Subcutaneous abdominal adipose tissue (tissue), 5 donors: ENCODE measurements at regions not wholly inside any gene's neighbourhood (a gene's known extent, or its start where the extent isn't known, plus 50 kb on each side); places are given as distances from the start of the nearest gene placed in this dataset.
"Not testable (repeated sequence)": the region's sequence is repeated elsewhere in the genome, so short reads cannot be mapped to it uniquely, and the experiment has no call there.

Source experiments
- H3K27ac ChIP-seq: one replicate; pipeline ENCODE4 v1.7.0; 2013; ENCODE audit warnings: low read depth, mild to moderate bottlenecking, inconsistent platforms, low read length, moderate library complexity
- H3K27me3 ChIP-seq, 5 donors: one replicate each; pipeline ENCODE4 v1.7.0; 2013; ENCODE audit warnings: low read length in 5 of 5, inconsistent platforms in 1 of 5; ENCODE audit not compliant: control insufficient read depth in 5 of 5, insufficient read depth in 4 of 5
- H3K36me3 ChIP-seq, 5 donors: one replicate each; pipeline ENCODE4 v1.7.0; 2013; ENCODE audit warnings: low read length in 5 of 5; ENCODE audit not compliant: control insufficient read depth in 5 of 5, insufficient read depth in 5 of 5
- H3K4me1 ChIP-seq, 5 donors: one replicate each; pipeline ENCODE4 v1.7.0; 2013; ENCODE audit warnings: low read length in 5 of 5, mild to moderate bottlenecking in 3 of 5, moderate library complexity in 1 of 5; ENCODE audit not compliant: control insufficient read depth in 5 of 5, insufficient read depth in 5 of 5
- H3K4me3 ChIP-seq, 5 donors: one replicate each; pipeline ENCODE4 v1.7.0; 2013; ENCODE audit warnings: low read length in 5 of 5, low read depth in 1 of 5
- H3K9ac ChIP-seq, 5 donors: one replicate each; pipeline ENCODE4 v1.7.0; 2013; ENCODE audit warnings: low read length in 5 of 5, mild to moderate bottlenecking in 4 of 5, moderate library complexity in 3 of 5
- H3K9me3 ChIP-seq, 5 donors: one replicate each; pipeline ENCODE4 v1.7.0; 2013; ENCODE audit warnings: low read length in 5 of 5; ENCODE audit not compliant: control insufficient read depth in 5 of 5
- donor health status: healthy.
- donor health status: healthy.
- donor health status: healthy.
- donor health status: healthy.
- donor health status: healthy.

DNA sequence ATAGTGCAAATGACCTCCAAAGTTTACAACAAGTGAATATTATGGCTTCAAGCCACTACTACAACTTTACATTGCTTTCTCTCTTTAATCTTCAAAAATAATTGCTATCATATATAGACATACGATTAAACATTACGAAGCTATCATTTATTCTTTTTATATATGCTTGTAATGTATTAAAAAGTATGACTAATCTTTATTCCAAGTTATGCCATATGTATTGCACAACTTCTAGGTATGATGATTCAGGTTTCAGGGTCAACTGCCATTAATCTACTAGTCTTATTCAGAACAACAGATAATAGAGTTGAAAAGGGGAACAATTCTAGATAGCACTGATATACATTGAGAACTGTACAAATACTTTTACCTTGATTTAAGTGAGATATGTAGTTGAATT lies 506.2 kb upstream of the TMEFF2 start:
- no peaks in the 10 kb centered on the region for H3K27me3 ChIP-seq
- no peak overlapping the region for H3K9ac ChIP-seq
- H3K27ac ChIP-seq: no peak overlapping the region
- no peaks in the 10 kb centered on the region for H3K9me3 ChIP-seq
- H3K4me1 ChIP-seq: no peaks in the 10 kb centered on the region
- no peaks in the 10 kb centered on the region for H3K36me3 ChIP-seq
- H3K4me3 ChIP-seq: no peak overlapping the region

DNA sequence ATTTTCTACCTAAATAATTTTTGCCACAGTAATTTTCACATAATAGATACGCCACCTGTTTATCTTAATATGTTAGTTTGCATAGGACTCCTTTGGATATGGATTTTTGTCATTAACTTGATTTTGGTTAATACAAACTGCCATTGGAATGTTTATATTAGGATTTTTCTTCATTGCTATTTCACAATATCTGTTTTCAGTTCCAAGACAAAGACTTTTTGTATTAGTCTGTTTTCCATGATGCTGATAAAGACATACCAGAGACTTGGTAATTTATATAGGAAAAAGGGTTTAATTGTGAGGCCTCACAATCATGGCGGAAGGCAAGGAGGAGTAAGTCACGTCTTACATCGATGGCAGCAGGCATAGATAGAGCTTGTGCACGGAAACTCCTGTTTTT lies 503.1 kb upstream of the TMEFF2 start:
- Histone ChIP-seq H3K4me1 (no peaks in the 10 kb centered on the region), H3K4me3 (no peak overlapping the region), H3K9me3 (no peaks in the 10 kb centered on the region), H3K9ac (no peak overlapping the region), H3K27ac (no peak overlapping the region), H3K36me3 (no peaks in the 10 kb centered on the region), H3K27me3 (no peaks in the 10 kb centered on the region)

DNA sequence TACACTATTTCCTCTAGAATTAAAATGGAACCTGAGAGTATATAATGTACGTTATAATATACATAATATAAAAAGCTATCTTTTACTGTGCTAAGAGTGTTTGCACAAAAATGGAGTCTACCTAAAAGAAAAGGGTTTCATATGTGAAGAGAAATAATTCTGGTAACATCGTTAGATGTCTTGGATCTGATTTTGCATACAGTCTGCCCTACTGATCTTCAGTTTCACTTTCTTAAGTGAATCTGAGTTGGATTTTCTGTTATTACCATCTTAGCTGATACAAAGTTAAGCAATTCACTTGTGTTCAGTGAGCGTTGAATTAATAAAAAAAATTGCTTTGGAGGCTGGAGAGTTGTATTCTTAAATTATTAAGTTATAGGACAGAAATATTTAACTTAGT lies 502.1 kb upstream of the TMEFF2 start:
- Histone ChIP-seq H3K27me3 (no peaks in the 10 kb centered on the region), H3K27ac (no peak overlapping the region), H3K9ac (no peak overlapping the region), H3K36me3 (no peaks in the 10 kb centered on the region), H3K4me3 (no peak overlapping the region), H3K9me3 (no peaks in the 10 kb centered on the region), H3K4me1 (no peaks in the 10 kb centered on the region)

DNA sequence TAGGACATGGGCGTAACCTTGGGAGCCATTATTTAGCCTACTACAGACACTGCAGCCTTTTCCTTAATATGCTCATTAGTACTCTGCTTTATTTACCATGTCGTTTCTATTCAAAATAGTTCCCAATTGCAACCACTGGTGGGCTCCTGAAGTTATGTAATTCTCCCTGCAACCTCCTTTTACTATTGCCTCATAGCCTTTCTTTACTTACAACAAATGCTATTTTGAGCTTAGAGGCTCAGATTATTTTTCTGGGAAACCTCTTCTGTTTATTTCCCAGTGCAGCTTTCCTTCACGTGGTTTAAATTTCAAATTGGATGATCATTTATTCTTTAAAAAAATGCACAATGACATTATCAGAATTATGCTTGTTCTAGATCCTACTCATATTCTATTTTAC lies 492.3 kb upstream of the TMEFF2 start:
- no peaks in the 10 kb centered on the region for H3K9me3 ChIP-seq
- no peaks in the 10 kb centered on the region for H3K27me3 ChIP-seq
- no peak overlapping the region for H3K27ac ChIP-seq
- H3K4me1 ChIP-seq: peaks cover 0 to 2% (median 0%) of the 10 kb centered on the region in 5 donors
- no peak overlapping the region for H3K9ac ChIP-seq
- H3K36me3 ChIP-seq: no peaks in the 10 kb centered on the region
- no peak overlapping the region for H3K4me3 ChIP-seq

DNA sequence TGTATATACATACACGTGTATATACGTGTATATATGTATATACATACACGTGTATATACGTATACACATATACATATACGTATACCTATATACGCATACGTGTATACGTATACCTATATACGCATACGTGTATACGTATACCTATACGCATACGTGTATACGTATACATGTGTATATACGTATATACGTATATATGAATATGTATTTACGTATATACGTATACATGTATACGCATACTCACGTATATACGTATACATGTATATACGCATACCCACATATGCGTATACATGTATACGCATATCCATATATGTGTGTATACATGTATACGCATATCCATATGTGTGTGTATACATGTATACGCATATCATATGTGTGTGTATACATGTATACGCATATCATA lies 487.8 kb upstream of the TMEFF2 start:
- not testable (repeated sequence) for H3K36me3 ChIP-seq, H3K4me1 ChIP-seq, H3K4me3 ChIP-seq, H3K9ac ChIP-seq, H3K9me3 ChIP-seq, H3K27me3 ChIP-seq, H3K27ac ChIP-seq

DNA sequence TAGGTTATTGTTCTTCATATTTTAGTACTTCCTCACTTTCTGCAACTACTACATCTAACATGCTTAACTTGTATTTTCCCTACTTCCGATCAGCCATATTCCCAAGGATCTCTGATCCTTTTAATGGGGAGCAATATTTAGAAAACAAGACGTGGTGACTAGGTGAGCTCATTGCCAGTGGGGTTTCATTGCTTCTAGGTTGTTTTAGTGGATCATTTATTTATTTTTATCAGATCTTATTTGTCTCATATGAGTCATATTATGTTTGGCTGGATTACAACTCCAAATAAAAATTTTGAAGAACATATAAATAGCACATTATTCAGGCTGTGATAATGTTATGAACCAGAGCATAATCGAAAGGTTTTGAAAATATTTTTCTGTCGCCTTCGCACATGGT lies 480.9 kb upstream of the TMEFF2 start:
- Histone ChIP-seq H3K4me3 (no peak overlapping the region), H3K9ac (no peak overlapping the region), H3K27me3 (no peaks in the 10 kb centered on the region), H3K9me3 (no peaks in the 10 kb centered on the region), H3K36me3 (no peaks in the 10 kb centered on the region), H3K27ac (no peak overlapping the region), H3K4me1 (no peaks in the 10 kb centered on the region)

DNA sequence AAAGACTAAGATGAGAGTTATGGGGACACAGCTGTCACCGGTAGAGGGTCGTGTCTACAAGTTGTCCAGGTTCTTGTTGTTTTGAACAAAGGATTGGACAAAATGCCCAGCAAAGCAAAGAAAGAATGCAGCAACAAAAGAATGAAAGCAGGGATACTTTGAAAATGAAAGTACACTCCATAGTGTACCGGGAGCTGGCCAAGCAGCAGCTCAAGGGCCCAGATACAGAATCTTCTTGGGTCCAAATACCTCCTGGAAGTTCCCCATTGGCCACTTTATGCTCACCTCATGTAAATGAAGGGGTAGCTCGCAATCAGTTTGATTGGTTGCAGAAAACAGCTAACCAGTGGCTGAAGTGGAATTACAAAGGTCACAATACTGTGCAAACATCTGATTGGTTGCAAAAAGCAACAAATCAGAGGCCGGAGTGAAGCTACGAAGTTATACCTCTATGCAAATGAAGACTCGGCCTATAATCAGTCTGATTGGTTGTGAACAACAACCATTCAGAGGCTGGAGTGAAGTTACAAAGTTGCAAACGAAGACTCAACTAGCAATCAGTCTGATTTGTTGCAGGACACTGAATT lies 474.9 kb upstream of the TMEFF2 start:
- Histone ChIP-seq H3K4me3 (no peak overlapping the region), H3K9ac (no peak overlapping the region), H3K27me3 (no peaks in the 10 kb centered on the region), H3K36me3 (no peaks in the 10 kb centered on the region), H3K27ac (no peak overlapping the region), H3K4me1 (no peaks in the 10 kb centered on the region), H3K9me3 (no peaks in the 10 kb centered on the region)

DNA sequence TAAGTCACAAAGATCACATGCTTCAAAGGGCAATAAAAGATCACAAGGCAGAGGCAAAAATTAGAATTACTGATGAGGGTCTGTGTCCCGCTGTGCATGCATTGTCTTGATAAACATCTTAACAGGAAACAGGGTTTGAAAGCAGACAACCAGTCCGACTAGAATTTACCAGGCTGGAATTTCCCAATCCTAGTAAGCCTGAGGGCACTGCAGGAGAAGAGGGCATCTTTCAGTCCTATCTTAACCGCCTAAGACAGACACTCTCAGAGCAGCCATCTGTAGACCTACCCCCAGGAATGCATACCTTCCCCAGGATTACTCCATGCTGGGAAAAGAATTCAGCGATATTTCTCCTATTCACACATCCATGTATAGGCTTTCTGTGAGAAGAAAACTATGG lies 465.8 kb upstream of the TMEFF2 start:
- H3K4me1 ChIP-seq, H3K36me3 ChIP-seq, H3K9me3 ChIP-seq, H3K27me3 ChIP-seq, H3K4me3 ChIP-seq, H3K9ac ChIP-seq, H3K27ac ChIP-seq: not testable (repeated sequence)

DNA sequence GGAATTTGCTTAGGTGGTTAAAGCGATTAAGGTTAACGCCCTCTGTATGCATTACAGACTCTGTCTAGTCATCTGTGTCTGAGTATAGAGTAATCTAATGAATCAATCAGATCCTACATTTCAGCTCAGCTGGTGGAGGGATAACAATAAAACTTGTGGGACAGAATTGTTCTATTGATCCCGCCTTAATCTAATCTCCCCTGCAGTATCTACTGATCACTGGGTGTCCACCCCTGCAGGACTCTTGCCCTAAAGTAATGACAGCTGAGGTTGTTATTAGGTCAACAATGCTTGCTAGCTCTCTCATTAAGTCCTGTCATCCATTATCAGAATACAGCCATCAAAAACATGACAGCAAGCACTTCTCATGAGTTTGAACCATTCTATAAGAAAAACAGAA lies 462.6 kb upstream of the TMEFF2 start:
- Histone ChIP-seq H3K4me3 (no peak overlapping the region), H3K27ac (no peak overlapping the region), H3K27me3 (no peaks in the 10 kb centered on the region), H3K9ac (no peak overlapping the region), H3K4me1 (no peaks in the 10 kb centered on the region), H3K9me3 (no peaks in the 10 kb centered on the region), H3K36me3 (no peaks in the 10 kb centered on the region)

DNA sequence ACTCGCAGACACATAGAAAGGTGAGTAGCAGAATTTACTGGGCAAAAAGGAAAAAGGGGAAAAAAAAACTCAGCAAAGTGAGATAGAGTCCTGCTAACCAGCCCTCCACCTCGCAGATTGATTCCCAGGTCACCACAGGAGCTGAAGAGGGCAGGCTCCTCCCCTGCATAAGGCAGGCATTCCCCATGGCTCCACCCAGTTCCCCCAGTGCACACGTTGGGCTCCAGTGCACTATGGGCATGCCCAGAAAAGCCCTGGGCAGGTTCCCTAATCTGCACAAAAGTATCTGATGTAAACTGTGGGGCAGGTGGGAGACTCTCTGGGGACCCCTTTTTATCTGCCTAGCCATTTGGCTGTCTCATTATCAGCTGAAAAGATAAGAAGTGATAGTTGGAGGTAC lies 461.2 kb upstream of the TMEFF2 start:
- Histone ChIP-seq H3K27ac (no peak overlapping the region), H3K4me3 (no peak overlapping the region), H3K9ac (no peak overlapping the region), H3K4me1 (no peaks in the 10 kb centered on the region), H3K27me3 (no peaks in the 10 kb centered on the region), H3K36me3 (no peaks in the 10 kb centered on the region), H3K9me3 (no peaks in the 10 kb centered on the region)
